Endothelial cell of umbilical vein (primary cell): ENCODE measurements at regions not wholly inside any gene's neighbourhood (a gene's known extent, or its start where the extent isn't known, plus 50 kb on each side); places are given as distances from the start of the nearest gene placed in this dataset.

Experiments
- BruUV-seq: library from RNA; stranded (reverse); fragments of 400-500 nt; replicated peaks from 2 replicates; lab custom pipeline; 2021; lab: Mats Ljungman, UMichigan
- CTCF ChIA-PET: fragments of 300-600, 350-600 bp; sonication (Branson Sonifier 250); formaldehyde crosslinking; loops from one replicate; lab custom pipeline; 2021; ENCODE audit warnings: antibody characterized with exemption, inconsistent platforms; lab: Charles Lee
- POLR2A ChIA-PET: fragments of 300-600, 350-600 bp; sonication (Branson Sonifier 250); formaldehyde crosslinking; loops from one replicate; lab custom pipeline; 2021; ENCODE audit warnings: antibody characterized with exemption, inconsistent platforms; lab: Charles Lee
- DNase-seq: peaks from one replicate; pipeline ENCODE4 v3.0.0-alpha.2; 2011; ENCODE audit warnings: low read depth, low spot score
- FAIRE-seq: peaks from 2 replicates; lab custom pipeline; 2011; peaks lifted over from hg19 to GRCh38; lab: Jason Lieb, UNC
- H2AFZ ChIP-seq: 2 replicates; pipeline ENCODE4 v1.6.0; 2012; ENCODE audit warnings: low read depth, low read length, control low read depth, inconsistent platforms
- H3K27ac ChIP-seq: 2 replicates; pipeline ENCODE4 v1.5.1; 2011; ENCODE audit warnings: low read depth, mild to moderate bottlenecking, control low read depth, low read length, moderate library complexity; ENCODE audit not compliant: insufficient read depth
- H3K27me3 ChIP-seq, 2 experiments: 2 replicates each; pipeline versions ENCODE4 v1.6.0 to v1.6.1; 2011; ENCODE audit warnings: low read length in 2 of 2, mixed read lengths in 1 of 2; ENCODE audit not compliant: control insufficient read depth in 2 of 2, insufficient read depth in 2 of 2
- H3K36me3 ChIP-seq, 2 experiments: 2 replicates in 1 of 2; 3 replicates in 1 of 2; pipeline ENCODE4 v1.5.1; 2011; ENCODE audit warnings: low read length in 2 of 2, mild to moderate bottlenecking in 1 of 2, moderate library complexity in 1 of 2; ENCODE audit not compliant: control insufficient read depth in 2 of 2, insufficient read depth in 2 of 2; ENCODE audit errors: extremely low read depth in 1 of 2
- H3K4me1 ChIP-seq: 3 replicates; pipeline ENCODE4 v1.5.1; 2011; ENCODE audit warnings: mild to moderate bottlenecking, low read length; ENCODE audit not compliant: control insufficient read depth, insufficient read depth; ENCODE audit errors: extremely low read depth
- H3K4me2 ChIP-seq: 2 replicates; pipeline ENCODE4 v1.6.1; 2011; ENCODE audit warnings: low read length, control low read depth, mixed read lengths; ENCODE audit not compliant: insufficient read depth
- H3K4me3 ChIP-seq, 3 experiments: fragments of 200-600 bp in 1 of 3; sonication (generic), shearing (Covaris generic) in 1 of 3; replicated peaks in 1 of 3; 2 replicates each; pipeline ENCODE4 v1.5.1; 2011 to 2016; ENCODE audit warnings: control low read depth in 3 of 3, low read length in 3 of 3, mild to moderate bottlenecking in 2 of 3, inconsistent platforms in 1 of 3, low read depth in 1 of 3, moderate library complexity in 1 of 3; ENCODE audit not compliant: insufficient read depth in 1 of 3
- H3K79me2 ChIP-seq: 2 replicates; pipeline ENCODE4 v1.6.0; 2012; ENCODE audit warnings: low read length, inconsistent platforms; ENCODE audit not compliant: control insufficient read depth, insufficient read depth
- H3K9ac ChIP-seq: replicated peaks from 2 replicates; pipeline ENCODE3; 2011; ENCODE audit warnings: low read length, control low read depth; ENCODE audit not compliant: insufficient read depth; ENCODE audit errors: extremely low read depth
- H3K9me1 ChIP-seq: replicated peaks from 3 replicates; pipeline ENCODE4 v1.6.0; 2011; ENCODE audit warnings: mild to moderate bottlenecking, low read length; ENCODE audit not compliant: control insufficient read depth, insufficient read depth; ENCODE audit errors: extremely low read depth
- H3K9me3 ChIP-seq: replicated peaks from 2 replicates; pipeline ENCODE4 v1.5.1; 2012; ENCODE audit warnings: low read length, inconsistent platforms; ENCODE audit not compliant: control insufficient read depth, insufficient read depth
- H4K20me1 ChIP-seq: replicated peaks from 2 replicates; pipeline ENCODE3; 2011; ENCODE audit warnings: mild to moderate bottlenecking, low read length; ENCODE audit not compliant: control insufficient read depth, insufficient read depth; ENCODE audit errors: extremely low read depth
- EZH2 ChIP-seq: IDR thresholded peaks from 2 replicates; pipeline ENCODE4 v1.6.1; 2012; ENCODE audit warnings: borderline replicate concordance, low read depth, mild to moderate bottlenecking, moderate library complexity, low read length, inconsistent platforms; ENCODE audit not compliant: severe bottlenecking
- FOS ChIP-seq: IDR thresholded peaks from 2 replicates; pipeline ENCODE4 v1.6.1; 2011; ENCODE audit warnings: mild to moderate bottlenecking, low read length, moderate library complexity, borderline replicate concordance; ENCODE audit not compliant: insufficient read depth
- GATA2 ChIP-seq: IDR thresholded peaks from 2 replicates; pipeline ENCODE4 v1.7.0; 2011; ENCODE audit warnings: low read depth, mild to moderate bottlenecking, moderate library complexity, mixed read lengths, low read length; ENCODE audit not compliant: insufficient read length, insufficient read depth
- POLR2AphosphoS5 ChIP-seq: IDR thresholded peaks from 2 replicates; pipeline ENCODE4 v1.6.1; 2012; ENCODE audit warnings: low read depth, mild to moderate bottlenecking, control low read depth, low read length, moderate library complexity; ENCODE audit not compliant: insufficient read depth
- dilution Hi-C: fragments of 300-500 bp; cut with MboI; formaldehyde crosslinking; loops from one replicate; pipeline ENCODE4 v1.15.0; 2019; ENCODE audit warnings: low sequenced_read_pairs; ENCODE audit not compliant: extremely low pct_ligation_motif_present
- intact Hi-C: fragments of 100-400 bp; cut with micrococcal nuclease; formaldehyde crosslinking; loops from one replicate; pipeline ENCODE4 v1.10.0; 2022
- TF ChIP-seq, protein P1 (sequence below): IDR thresholded peaks from 2 replicates; pipeline ENCODE4 v1.6.1; 2011; ENCODE audit not compliant: insufficient read depth, insufficient read length
- TF ChIP-seq, protein P2 (sequence below), 2 donors: IDR thresholded peaks; 1 replicate in 1 of 2; 2 replicates in 1 of 2; pipeline ENCODE4 v1.5.1; 2011; ENCODE audit warnings: low read length in 2 of 2, mild to moderate bottlenecking in 2 of 2, moderate library complexity in 2 of 2, control low read depth in 1 of 2, inconsistent platforms in 1 of 2, low read depth in 1 of 2; ENCODE audit not compliant: insufficient read depth in 1 of 2; ENCODE audit errors: extremely low read depth in 1 of 2

DNA sequence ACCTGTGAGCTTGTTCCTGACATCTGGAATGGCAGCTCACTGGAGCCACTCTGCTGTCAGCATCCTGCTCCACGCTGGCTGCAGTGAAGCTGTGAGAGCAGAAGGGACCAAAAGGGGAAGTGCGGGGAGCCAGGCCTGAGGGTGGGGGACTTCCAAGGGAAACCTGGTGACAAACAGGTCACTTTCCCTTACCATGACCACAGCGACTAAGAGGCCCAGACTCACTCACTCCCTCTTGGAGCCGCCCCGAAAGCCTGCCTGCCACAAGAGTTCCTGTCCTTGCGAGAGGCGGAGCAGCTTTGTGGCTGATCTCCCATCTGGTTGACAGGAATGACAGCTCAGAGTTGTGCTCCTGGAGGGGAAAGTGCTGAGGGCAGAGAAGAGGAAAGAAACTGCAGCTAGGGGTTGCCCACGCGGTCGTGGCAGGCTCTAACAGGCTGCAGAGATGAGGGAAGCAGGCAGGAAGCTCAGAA is 183.8 kb upstream of the NTM start:
- Histone ChIP-seq H3K27me3 (no peaks in the 10 kb centered on the region), H3K4me2 (no peak overlapping the region), H3K4me3 (no peak overlapping the region), H2AFZ (no peak overlapping the region), H3K9me3 (no peaks in the 10 kb centered on the region), H3K79me2 (no peaks in the 10 kb centered on the region), H3K4me1 (no peaks in the 10 kb centered on the region), H3K9me1 (no peaks in the 10 kb centered on the region), H3K36me3 (no peaks in the 10 kb centered on the region), H3K9ac (no peak overlapping the region), H3K27ac (no peak overlapping the region), H4K20me1 (no peaks in the 10 kb centered on the region)
- no peak for TF ChIP-seq FOS
- TF ChIP-seq GATA2 = no peak
- TF ChIP-seq, protein P1, sequence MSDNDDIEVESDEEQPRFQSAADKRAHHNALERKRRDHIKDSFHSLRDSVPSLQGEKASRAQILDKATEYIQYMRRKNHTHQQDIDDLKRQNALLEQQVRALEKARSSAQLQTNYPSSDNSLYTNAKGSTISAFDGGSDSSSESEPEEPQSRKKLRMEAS = no peak
- POLR2A ChIA-PET = no interaction called here
- no TSS peak for BruUV-seq
- dilution Hi-C loops (no loop called here), intact Hi-C loops (no loop called here)
- CTCF ChIA-PET = no interaction called here
- FAIRE-seq = no peak
- DNase-seq = no peak

DNA sequence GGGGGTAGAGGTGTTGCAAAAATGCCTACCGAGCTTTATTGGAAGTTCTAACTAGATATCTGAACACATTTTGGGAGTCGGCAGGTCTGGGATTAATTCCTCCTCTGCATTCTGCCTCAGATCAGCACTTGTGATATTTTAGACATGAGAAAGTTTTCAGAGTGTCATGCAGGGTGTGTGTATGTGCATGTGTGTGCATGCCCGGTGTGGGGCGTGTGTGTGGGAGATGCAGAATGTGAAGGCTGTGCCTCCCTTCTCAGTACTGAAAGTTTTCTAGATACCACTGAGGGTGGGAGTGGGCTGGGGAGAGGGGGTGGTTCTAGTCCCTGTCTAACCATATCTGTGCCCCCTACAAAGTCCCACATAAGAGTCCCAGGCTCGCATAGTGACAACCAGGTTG is 180.0 kb upstream of the NTM start:
- Histone ChIP-seq H3K9me3 (no peaks in the 10 kb centered on the region), H2AFZ (no peak overlapping the region), H3K79me2 (no peaks in the 10 kb centered on the region), H3K9ac (no peak overlapping the region), H3K9me1 (no peaks in the 10 kb centered on the region), H3K27me3 (no peaks in the 10 kb centered on the region), H3K27ac (no peak overlapping the region), H3K36me3 (no peaks in the 10 kb centered on the region), H3K4me1 (no peaks in the 10 kb centered on the region), H3K4me3 (no peak overlapping the region), H3K4me2 (no peak overlapping the region), H4K20me1 (no peaks in the 10 kb centered on the region)
- no peak for FAIRE-seq
- dilution Hi-C loops = no loop called here
- ChIA-PET POLR2A (no interaction called here), CTCF (no interaction called here)
- DNase-seq = no peak
- TF ChIP-seq EZH2 (no peak), POLR2AphosphoS5 (no peak)
- TF ChIP-seq, protein P2, sequence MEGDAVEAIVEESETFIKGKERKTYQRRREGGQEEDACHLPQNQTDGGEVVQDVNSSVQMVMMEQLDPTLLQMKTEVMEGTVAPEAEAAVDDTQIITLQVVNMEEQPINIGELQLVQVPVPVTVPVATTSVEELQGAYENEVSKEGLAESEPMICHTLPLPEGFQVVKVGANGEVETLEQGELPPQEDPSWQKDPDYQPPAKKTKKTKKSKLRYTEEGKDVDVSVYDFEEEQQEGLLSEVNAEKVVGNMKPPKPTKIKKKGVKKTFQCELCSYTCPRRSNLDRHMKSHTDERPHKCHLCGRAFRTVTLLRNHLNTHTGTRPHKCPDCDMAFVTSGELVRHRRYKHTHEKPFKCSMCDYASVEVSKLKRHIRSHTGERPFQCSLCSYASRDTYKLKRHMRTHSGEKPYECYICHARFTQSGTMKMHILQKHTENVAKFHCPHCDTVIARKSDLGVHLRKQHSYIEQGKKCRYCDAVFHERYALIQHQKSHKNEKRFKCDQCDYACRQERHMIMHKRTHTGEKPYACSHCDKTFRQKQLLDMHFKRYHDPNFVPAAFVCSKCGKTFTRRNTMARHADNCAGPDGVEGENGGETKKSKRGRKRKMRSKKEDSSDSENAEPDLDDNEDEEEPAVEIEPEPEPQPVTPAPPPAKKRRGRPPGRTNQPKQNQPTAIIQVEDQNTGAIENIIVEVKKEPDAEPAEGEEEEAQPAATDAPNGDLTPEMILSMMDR (IDR thresholded peaks at IDR 0.05; ENCODE audit: extremely low read depth in 1 of 2, insufficient read depth in 1 of 2, low read depth in 1 of 2, low read length in 2 of 2) = no peak
- BruUV-seq = no TSS peak
- intact Hi-C loops = no loop called here
